GM23338 (cell line): ENCODE measurements at regions not wholly inside any gene's neighbourhood (a gene's known extent, or its start where the extent isn't known, plus 50 kb on each side); places are given as distances from the start of the nearest gene placed in this dataset.

Experiments used
- ATAC-seq: fragments of 200-7000 bp; cut with Tn5 transposase; 3 replicates; pipeline ENCODE4 v1.9.1; 2020
- DNase-seq: peaks from one replicate; pipeline ENCODE4 v3.0.0-alpha.2; 2015; ENCODE audit warnings: low spot score
- H2AFZ ChIP-seq: fragments of 200-600 bp; sonication (generic); 2 replicates; pipeline ENCODE4 v1.8.0; 2016; ENCODE audit warnings: antibody characterized with exemption, mild to moderate bottlenecking, moderate library complexity
- H3F3A ChIP-seq: fragments of 200-600 bp; sonication (generic); replicated peaks from 2 replicates; pipeline ENCODE4 v1.8.0; 2017; ENCODE audit warnings: antibody characterized with exemption, mixed run types, low read depth
- H3K27ac ChIP-seq: fragments of 200-600 bp; sonication (generic); 2 replicates; pipeline ENCODE4 v1.6.1; 2016; ENCODE audit warnings: low read depth
- H3K27me3 ChIP-seq: fragments of 200-600 bp; sonication (generic); 2 replicates; pipeline ENCODE4 v1.8.0; 2016; ENCODE audit warnings: mild to moderate bottlenecking, mixed run types, moderate library complexity; ENCODE audit not compliant: insufficient read depth
- H3K36me3 ChIP-seq: fragments of 200-600 bp; sonication (generic); 2 replicates; pipeline ENCODE4 v1.8.0; 2016; ENCODE audit warnings: mild to moderate bottlenecking; ENCODE audit not compliant: insufficient read depth
- H3K4me1 ChIP-seq: fragments of 200-600 bp; sonication (generic); 2 replicates; pipeline ENCODE4 v1.8.0; 2016; ENCODE audit warnings: mild to moderate bottlenecking, moderate library complexity; ENCODE audit not compliant: insufficient read depth
- H3K4me2 ChIP-seq: fragments of 200-600 bp; sonication (generic); 2 replicates; pipeline ENCODE4 v1.7.1; 2017; ENCODE audit warnings: mixed run types
- H3K4me3 ChIP-seq: fragments of 200-600 bp; sonication (generic); 2 replicates; pipeline ENCODE4 v1.6.1; 2016; ENCODE audit warnings: mixed run types
- H3K79me2 ChIP-seq: fragments of 200-600 bp; sonication (generic); replicated peaks from 2 replicates; pipeline ENCODE4 v1.8.0; 2017; ENCODE audit warnings: mild to moderate bottlenecking; ENCODE audit not compliant: insufficient read depth
- H3K9me2 ChIP-seq: fragments of 200-600 bp; sonication (generic); 2 replicates; pipeline ENCODE4 v1.8.0; 2017; ENCODE audit not compliant: insufficient read depth
- H4K20me1 ChIP-seq: fragments of 200-600 bp; sonication (generic); replicated peaks from 2 replicates; pipeline ENCODE4 v1.8.0; 2017; ENCODE audit warnings: mild to moderate bottlenecking; ENCODE audit not compliant: insufficient read depth
- H3K27ac Mint-ChIP-seq: 2 replicates; pipeline ENCODE4 v1.8.0; 2020; ENCODE audit warnings: inconsistent platforms, mild to moderate bottlenecking, moderate library complexity, mixed read lengths
- H3K27me3 Mint-ChIP-seq: 3 replicates; pipeline ENCODE4 v1.8.0; 2022; ENCODE audit warnings: low read depth, mild to moderate bottlenecking, moderate library complexity, mixed read lengths, inconsistent platforms; ENCODE audit not compliant: insufficient read depth, poor library complexity
- H3K36me3 Mint-ChIP-seq: 3 replicates; pipeline ENCODE4 v1.8.0; 2021; ENCODE audit warnings: low read depth, mild to moderate bottlenecking, inconsistent platforms, moderate library complexity, mixed read lengths
- H3K4me1 Mint-ChIP-seq: 3 replicates; pipeline ENCODE4 v1.8.0; 2020; ENCODE audit warnings: mild to moderate bottlenecking, inconsistent platforms, mixed read lengths
- H3K4me3 Mint-ChIP-seq: 3 replicates; pipeline ENCODE4 v1.8.0; 2021; ENCODE audit warnings: moderate library complexity, mild to moderate bottlenecking, inconsistent platforms, mixed read lengths
- H3K9me3 Mint-ChIP-seq: 3 replicates; pipeline ENCODE4 v1.8.0; 2020; ENCODE audit warnings: moderate library complexity, mild to moderate bottlenecking, inconsistent platforms, mixed read lengths
- CREB1 ChIP-seq: fragments of 250-450 bp; sonication (Bioruptor Pico); IDR thresholded peaks from 2 replicates; pipeline ENCODE4 v1.5.0; 2020; ENCODE audit warnings: low read depth, mild to moderate bottlenecking, moderate library complexity
- EZH2 ChIP-seq: fragments of 200-600 bp; sonication (generic); IDR thresholded peaks from one replicate; pipeline ENCODE4 v1.8.0; 2017; ENCODE audit warnings: antibody characterized with exemption, mild to moderate bottlenecking, low read depth; ENCODE audit not compliant: unreplicated experiment
- JUNB ChIP-seq: IDR thresholded peaks from one replicate; pipeline ENCODE4 v1.6.1; 2016; ENCODE audit warnings: antibody characterized with exemption; ENCODE audit not compliant: unreplicated experiment
- NANOG ChIP-seq: IDR thresholded peaks from 2 replicates; pipeline ENCODE4 v1.6.1; 2016; ENCODE audit warnings: antibody characterized with exemption, borderline replicate concordance
- POLR2AphosphoS5 ChIP-seq: IDR thresholded peaks from 2 replicates; pipeline ENCODE4 v1.6.1; 2016; ENCODE audit warnings: antibody characterized with exemption, low read depth
- STAT1 ChIP-seq: IDR thresholded peaks from one replicate; pipeline ENCODE4 v1.6.1; 2016; ENCODE audit warnings: antibody characterized with exemption; ENCODE audit not compliant: unreplicated experiment
- TF ChIP-seq, protein P1 (sequence below): IDR thresholded peaks from 2 replicates; pipeline ENCODE4 v1.6.1; 2016; ENCODE audit warnings: antibody characterized with exemption
- TF ChIP-seq, protein P2 (sequence below): IDR thresholded peaks from one replicate; pipeline ENCODE4 v1.6.1; 2018; ENCODE audit warnings: antibody characterized with exemption; ENCODE audit not compliant: unreplicated experiment
- TF ChIP-seq, protein P3 (sequence below): fragments of 250-450 bp; sonication (Bioruptor Pico); IDR thresholded peaks from 2 replicates; pipeline ENCODE4 v1.5.0; 2020; ENCODE audit warnings: mild to moderate bottlenecking, moderate library complexity
- TF ChIP-seq, protein P4 (sequence below), 2 experiments: fragments of 200-600 bp in 1 of 2; sonication (generic) in 1 of 2; conservative IDR thresholded peaks; 2 replicates each; pipeline versions ENCODE4 v1.5.1 to v1.6.1; 2016 to 2017; ENCODE audit warnings: antibody characterized with exemption in 2 of 2, low read depth in 2 of 2, mild to moderate bottlenecking in 2 of 2, moderate library complexity in 1 of 2

DNA sequence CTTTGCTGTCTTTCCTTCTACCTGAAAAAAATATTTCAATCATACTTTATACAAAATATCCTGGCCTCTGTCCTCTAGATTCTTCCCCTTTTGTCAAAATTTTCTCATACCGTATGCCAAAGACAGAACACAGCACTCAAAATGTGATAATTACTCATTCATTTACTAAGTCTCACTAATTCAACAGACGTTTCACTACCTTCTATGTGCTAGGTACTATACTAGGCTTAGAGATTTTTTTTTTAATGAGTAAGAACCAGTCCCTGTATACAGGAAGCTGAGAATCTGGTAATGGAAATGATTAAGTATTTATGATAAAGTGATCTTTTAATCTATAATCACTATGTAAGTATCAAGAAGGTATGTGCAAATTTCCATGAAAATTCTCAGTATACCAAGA, 128.0 kb downstream of the ELAPOR2 start:
- Mint-ChIP-seq H3K4me3 (no peak overlapping the region), H3K9me3 (no peaks in the 10 kb centered on the region), H3K36me3 (no peaks in the 10 kb centered on the region), H3K27me3 (peaks cover 5% of the 10 kb centered on the region), H3K27ac (no peak overlapping the region), H3K4me1 (peaks cover 6% of the 10 kb centered on the region; the same call in 2 of the 3 replicates)
- H3K27ac ChIP-seq: no peak overlapping the region
- H3F3A ChIP-seq: no peaks in the 10 kb centered on the region
- DNase-seq (no peak), ATAC-seq (no peak)
- no peaks in the 10 kb centered on the region for H4K20me1 ChIP-seq
- TF ChIP-seq STAT1 (no peak), EZH2 (no peak), CREB1 (no peak), JUNB (no peak), POLR2AphosphoS5 (no peak), NANOG (no peak)
- TF ChIP-seq, protein P1, sequence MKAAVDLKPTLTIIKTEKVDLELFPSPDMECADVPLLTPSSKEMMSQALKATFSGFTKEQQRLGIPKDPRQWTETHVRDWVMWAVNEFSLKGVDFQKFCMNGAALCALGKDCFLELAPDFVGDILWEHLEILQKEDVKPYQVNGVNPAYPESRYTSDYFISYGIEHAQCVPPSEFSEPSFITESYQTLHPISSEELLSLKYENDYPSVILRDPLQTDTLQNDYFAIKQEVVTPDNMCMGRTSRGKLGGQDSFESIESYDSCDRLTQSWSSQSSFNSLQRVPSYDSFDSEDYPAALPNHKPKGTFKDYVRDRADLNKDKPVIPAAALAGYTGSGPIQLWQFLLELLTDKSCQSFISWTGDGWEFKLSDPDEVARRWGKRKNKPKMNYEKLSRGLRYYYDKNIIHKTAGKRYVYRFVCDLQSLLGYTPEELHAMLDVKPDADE: no peak
- TF ChIP-seq, protein P2, sequence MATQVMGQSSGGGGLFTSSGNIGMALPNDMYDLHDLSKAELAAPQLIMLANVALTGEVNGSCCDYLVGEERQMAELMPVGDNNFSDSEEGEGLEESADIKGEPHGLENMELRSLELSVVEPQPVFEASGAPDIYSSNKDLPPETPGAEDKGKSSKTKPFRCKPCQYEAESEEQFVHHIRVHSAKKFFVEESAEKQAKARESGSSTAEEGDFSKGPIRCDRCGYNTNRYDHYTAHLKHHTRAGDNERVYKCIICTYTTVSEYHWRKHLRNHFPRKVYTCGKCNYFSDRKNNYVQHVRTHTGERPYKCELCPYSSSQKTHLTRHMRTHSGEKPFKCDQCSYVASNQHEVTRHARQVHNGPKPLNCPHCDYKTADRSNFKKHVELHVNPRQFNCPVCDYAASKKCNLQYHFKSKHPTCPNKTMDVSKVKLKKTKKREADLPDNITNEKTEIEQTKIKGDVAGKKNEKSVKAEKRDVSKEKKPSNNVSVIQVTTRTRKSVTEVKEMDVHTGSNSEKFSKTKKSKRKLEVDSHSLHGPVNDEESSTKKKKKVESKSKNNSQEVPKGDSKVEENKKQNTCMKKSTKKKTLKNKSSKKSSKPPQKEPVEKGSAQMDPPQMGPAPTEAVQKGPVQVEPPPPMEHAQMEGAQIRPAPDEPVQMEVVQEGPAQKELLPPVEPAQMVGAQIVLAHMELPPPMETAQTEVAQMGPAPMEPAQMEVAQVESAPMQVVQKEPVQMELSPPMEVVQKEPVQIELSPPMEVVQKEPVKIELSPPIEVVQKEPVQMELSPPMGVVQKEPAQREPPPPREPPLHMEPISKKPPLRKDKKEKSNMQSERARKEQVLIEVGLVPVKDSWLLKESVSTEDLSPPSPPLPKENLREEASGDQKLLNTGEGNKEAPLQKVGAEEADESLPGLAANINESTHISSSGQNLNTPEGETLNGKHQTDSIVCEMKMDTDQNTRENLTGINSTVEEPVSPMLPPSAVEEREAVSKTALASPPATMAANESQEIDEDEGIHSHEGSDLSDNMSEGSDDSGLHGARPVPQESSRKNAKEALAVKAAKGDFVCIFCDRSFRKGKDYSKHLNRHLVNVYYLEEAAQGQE: no peak
- TF ChIP-seq, protein P3, sequence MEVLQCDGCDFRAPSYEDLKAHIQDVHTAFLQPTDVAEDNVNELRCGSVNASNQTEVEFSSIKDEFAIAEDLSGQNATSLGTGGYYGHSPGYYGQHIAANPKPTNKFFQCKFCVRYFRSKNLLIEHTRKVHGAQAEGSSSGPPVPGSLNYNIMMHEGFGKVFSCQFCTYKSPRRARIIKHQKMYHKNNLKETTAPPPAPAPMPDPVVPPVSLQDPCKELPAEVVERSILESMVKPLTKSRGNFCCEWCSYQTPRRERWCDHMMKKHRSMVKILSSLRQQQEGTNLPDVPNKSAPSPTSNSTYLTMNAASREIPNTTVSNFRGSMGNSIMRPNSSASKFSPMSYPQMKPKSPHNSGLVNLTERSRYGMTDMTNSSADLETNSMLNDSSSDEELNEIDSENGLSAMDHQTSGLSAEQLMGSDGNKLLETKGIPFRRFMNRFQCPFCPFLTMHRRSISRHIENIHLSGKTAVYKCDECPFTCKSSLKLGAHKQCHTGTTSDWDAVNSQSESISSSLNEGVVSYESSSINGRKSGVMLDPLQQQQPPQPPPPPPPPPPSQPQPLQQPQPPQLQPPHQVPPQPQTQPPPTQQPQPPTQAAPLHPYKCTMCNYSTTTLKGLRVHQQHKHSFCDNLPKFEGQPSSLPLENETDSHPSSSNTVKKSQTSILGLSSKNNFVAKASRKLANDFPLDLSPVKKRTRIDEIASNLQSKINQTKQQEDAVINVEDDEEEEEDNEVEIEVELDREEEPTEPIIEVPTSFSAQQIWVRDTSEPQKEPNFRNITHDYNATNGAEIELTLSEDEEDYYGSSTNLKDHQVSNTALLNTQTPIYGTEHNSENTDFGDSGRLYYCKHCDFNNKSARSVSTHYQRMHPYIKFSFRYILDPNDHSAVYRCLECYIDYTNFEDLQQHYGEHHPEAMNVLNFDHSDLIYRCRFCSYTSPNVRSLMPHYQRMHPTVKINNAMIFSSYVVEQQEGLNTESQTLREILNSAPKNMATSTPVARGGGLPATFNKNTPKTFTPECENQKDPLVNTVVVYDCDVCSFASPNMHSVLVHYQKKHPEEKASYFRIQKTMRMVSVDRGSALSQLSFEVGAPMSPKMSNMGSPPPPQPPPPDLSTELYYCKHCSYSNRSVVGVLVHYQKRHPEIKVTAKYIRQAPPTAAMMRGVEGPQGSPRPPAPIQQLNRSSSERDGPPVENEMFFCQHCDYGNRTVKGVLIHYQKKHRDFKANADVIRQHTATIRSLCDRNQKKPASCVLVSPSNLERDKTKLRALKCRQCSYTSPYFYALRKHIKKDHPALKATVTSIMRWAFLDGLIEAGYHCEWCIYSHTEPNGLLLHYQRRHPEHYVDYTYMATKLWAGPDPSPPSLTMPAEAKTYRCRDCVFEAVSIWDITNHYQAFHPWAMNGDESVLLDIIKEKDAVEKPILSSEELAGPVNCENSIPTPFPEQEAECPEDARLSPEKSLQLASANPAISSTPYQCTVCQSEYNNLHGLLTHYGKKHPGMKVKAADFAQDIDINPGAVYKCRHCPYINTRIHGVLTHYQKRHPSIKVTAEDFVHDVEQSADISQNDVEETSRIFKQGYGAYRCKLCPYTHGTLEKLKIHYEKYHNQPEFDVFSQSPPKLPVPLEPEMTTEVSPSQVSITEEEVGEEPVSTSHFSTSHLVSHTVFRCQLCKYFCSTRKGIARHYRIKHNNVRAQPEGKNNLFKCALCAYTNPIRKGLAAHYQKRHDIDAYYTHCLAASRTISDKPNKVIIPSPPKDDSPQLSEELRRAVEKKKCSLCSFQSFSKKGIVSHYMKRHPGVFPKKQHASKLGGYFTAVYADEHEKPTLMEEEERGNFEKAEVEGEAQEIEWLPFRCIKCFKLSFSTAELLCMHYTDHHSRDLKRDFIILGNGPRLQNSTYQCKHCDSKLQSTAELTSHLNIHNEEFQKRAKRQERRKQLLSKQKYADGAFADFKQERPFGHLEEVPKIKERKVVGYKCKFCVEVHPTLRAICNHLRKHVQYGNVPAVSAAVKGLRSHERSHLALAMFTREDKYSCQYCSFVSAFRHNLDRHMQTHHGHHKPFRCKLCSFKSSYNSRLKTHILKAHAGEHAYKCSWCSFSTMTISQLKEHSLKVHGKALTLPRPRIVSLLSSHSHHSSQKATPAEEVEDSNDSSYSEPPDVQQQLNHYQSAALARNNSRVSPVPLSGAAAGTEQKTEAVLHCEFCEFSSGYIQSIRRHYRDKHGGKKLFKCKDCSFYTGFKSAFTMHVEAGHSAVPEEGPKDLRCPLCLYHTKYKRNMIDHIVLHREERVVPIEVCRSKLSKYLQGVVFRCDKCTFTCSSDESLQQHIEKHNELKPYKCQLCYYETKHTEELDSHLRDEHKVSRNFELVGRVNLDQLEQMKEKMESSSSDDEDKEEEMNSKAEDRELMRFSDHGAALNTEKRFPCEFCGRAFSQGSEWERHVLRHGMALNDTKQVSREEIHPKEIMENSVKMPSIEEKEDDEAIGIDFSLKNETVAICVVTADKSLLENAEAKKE (CRISPR knock-in tag): no peak
- TF ChIP-seq, protein P4, sequence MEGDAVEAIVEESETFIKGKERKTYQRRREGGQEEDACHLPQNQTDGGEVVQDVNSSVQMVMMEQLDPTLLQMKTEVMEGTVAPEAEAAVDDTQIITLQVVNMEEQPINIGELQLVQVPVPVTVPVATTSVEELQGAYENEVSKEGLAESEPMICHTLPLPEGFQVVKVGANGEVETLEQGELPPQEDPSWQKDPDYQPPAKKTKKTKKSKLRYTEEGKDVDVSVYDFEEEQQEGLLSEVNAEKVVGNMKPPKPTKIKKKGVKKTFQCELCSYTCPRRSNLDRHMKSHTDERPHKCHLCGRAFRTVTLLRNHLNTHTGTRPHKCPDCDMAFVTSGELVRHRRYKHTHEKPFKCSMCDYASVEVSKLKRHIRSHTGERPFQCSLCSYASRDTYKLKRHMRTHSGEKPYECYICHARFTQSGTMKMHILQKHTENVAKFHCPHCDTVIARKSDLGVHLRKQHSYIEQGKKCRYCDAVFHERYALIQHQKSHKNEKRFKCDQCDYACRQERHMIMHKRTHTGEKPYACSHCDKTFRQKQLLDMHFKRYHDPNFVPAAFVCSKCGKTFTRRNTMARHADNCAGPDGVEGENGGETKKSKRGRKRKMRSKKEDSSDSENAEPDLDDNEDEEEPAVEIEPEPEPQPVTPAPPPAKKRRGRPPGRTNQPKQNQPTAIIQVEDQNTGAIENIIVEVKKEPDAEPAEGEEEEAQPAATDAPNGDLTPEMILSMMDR (conservative IDR thresholded peaks at IDR 0.05; ENCODE audit: low read depth in 2 of 2): no peak
- no peak overlapping the region for H2AFZ ChIP-seq
- no peak overlapping the region for H3K4me3 ChIP-seq
- no peaks in the 10 kb centered on the region for H3K4me1 ChIP-seq
- H3K4me2 ChIP-seq: no peak overlapping the region
- no peaks in the 10 kb centered on the region for H3K9me2 ChIP-seq
- no peaks in the 10 kb centered on the region for H3K27me3 ChIP-seq
- no peaks in the 10 kb centered on the region for H3K36me3 ChIP-seq
- no peaks in the 10 kb centered on the region for H3K79me2 ChIP-seq
